ENCODE measurements at regions not wholly inside any gene's neighbourhood (a gene's known extent, or its start where the extent isn't known, plus 50 kb on each side); places are given as distances from the start of the nearest gene placed in this dataset.
"Not testable (repeated sequence)": the region's sequence is repeated elsewhere in the genome, so short reads cannot be mapped to it uniquely, and the experiment has no call there.

GRCh38 chr21:10414925-10415254 lies 106.5 kb upstream of the TPTE start:
- not testable (repeated sequence) for TF ChIP-seq CTCF, POLR2A, POLR2AphosphoS5 (IDR thresholded peaks at IDR 0.05)

Measured in prostate gland (tissue), 2 donors.